ENCODE measurements at regions not wholly inside any gene's neighbourhood (a gene's known extent, or its start where the extent isn't known, plus 50 kb on each side); places are given as distances from the start of the nearest gene placed in this dataset.

DNA sequence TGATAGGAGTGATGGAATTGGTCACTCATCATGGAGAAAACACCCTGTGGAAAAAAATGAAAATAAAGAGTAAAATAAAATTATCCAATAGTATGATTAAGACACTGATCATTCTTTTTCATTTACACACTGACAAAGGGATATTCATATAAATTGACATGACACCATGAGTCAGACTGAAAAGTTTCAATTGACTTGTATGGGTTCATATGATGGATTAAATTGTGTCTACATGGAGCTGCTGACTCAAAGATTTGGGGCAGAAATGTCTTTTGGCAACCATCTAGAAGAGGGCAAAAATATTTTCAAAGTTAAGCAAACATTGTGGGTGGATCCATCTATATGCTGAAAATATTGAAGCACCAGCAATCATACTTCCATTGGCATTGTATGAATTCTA lies 153.4 kb upstream of the PPP3CA start:
- TF ChIP-seq POLR2A (IDR thresholded peaks at IDR 0.05; ENCODE audit: low read length) (no peak), GATA1 (IDR thresholded peaks at IDR 0.05; ENCODE audit: low read depth, low read length) (no peak)
